GM23248 (cell line): ENCODE measurements at regions not wholly inside any gene's neighbourhood (a gene's known extent, or its start where the extent isn't known, plus 50 kb on each side); places are given as distances from the start of the nearest gene placed in this dataset.

ENCODE experiments used
- DNase-seq: peaks from one replicate; pipeline ENCODE4 v3.0.0-alpha.2; 2015
- H2AFZ ChIP-seq: fragments of 200-600 bp; sonication (generic); 2 replicates; pipeline ENCODE4 v1.6.1; 2016; ENCODE audit warnings: antibody characterized with exemption
- H3F3A ChIP-seq: fragments of 200-600 bp; sonication (generic); 2 replicates; pipeline ENCODE4 v1.6.1; 2016; ENCODE audit warnings: mild to moderate bottlenecking, antibody characterized with exemption, mixed run types; ENCODE audit not compliant: insufficient read depth
- H3K27ac ChIP-seq: fragments of 200-600 bp; sonication (generic); 2 replicates; pipeline ENCODE4 v1.5.1; 2016; ENCODE audit warnings: mild to moderate bottlenecking
- H3K27me3 ChIP-seq: fragments of 200-600 bp; sonication (generic); replicated peaks from 2 replicates; pipeline ENCODE4 v1.6.1; 2016; ENCODE audit warnings: mild to moderate bottlenecking; ENCODE audit not compliant: insufficient read depth
- H3K36me3 ChIP-seq: fragments of 200-600 bp; sonication (generic); 2 replicates; pipeline ENCODE4 v1.6.1; 2016; ENCODE audit warnings: low read depth, mild to moderate bottlenecking
- H3K4me1 ChIP-seq: fragments of 200-600 bp; sonication (generic); 2 replicates; pipeline ENCODE4 v1.6.1; 2016; ENCODE audit warnings: mild to moderate bottlenecking; ENCODE audit not compliant: insufficient read depth
- H3K4me2 ChIP-seq: fragments of 200-600 bp; sonication (generic); one replicate; pipeline ENCODE4 v1.6.1; 2016; ENCODE audit warnings: mild to moderate bottlenecking; ENCODE audit not compliant: unreplicated experiment
- H3K4me3 ChIP-seq: fragments of 200-600 bp; sonication (generic); 2 replicates; pipeline ENCODE4 v1.5.1; 2016; ENCODE audit warnings: mild to moderate bottlenecking
- H3K79me2 ChIP-seq: fragments of 200-600 bp; sonication (generic); 2 replicates; pipeline ENCODE4 v1.6.1; 2016; ENCODE audit warnings: mild to moderate bottlenecking; ENCODE audit not compliant: insufficient read depth
- H3K9ac ChIP-seq: fragments of 200-600 bp; sonication (generic); 2 replicates; pipeline ENCODE4 v1.6.1; 2016; ENCODE audit warnings: mild to moderate bottlenecking
- H3K9me2 ChIP-seq: fragments of 200-600 bp; sonication (generic); 2 replicates; pipeline ENCODE4 v1.6.1; 2016; ENCODE audit warnings: mixed run types, mild to moderate bottlenecking, moderate library complexity; ENCODE audit not compliant: insufficient read depth
- H3K9me3 ChIP-seq: fragments of 200-600 bp; sonication (generic); one replicate; pipeline ENCODE4 v1.6.1; 2017; ENCODE audit warnings: low read depth
- H4K20me1 ChIP-seq: fragments of 200-600 bp; sonication (generic); 2 replicates; pipeline ENCODE4 v1.6.0; 2016; ENCODE audit not compliant: insufficient read depth
- EZH2 ChIP-seq: fragments of 200-600 bp; sonication (generic); IDR thresholded peaks from 2 replicates; pipeline ENCODE4 v1.6.1; 2018; ENCODE audit warnings: antibody characterized with exemption, mild to moderate bottlenecking; ENCODE audit not compliant: insufficient read depth, poor library complexity, severe bottlenecking
- EZH2phosphoT487 ChIP-seq: fragments of 200-600 bp; sonication (generic); IDR thresholded peaks from 2 replicates; pipeline ENCODE4 v1.6.1; 2018; ENCODE audit warnings: antibody characterized with exemption, moderate library complexity, mild to moderate bottlenecking, low read depth; ENCODE audit not compliant: insufficient read depth
- WGBS, 2 experiments: methylation state at CpG; one replicate each; pipeline ENCODE4 v1.1.6; 2015 to 2017; ENCODE audit warnings: low lambda C conversion rate in 2 of 2, low coverage in 1 of 2; ENCODE audit errors: missing lambda C conversion rate in 2 of 2; 5-methylcytosine and 5-hydroxymethylcytosine counted together
- in situ Hi-C: fragments of 300-500 bp; cut with MboI; formaldehyde crosslinking; loops from 2 replicates; pipeline ENCODE4 v1.15.0; 2020

GRCh38 chr7:3230908-3231307 is 70.1 kb upstream of the SDK1 start:
- Histone ChIP-seq H3K79me2 (no peaks in the 10 kb centered on the region), H4K20me1 (no peaks in the 10 kb centered on the region), H3K4me2 (no peak overlapping the region), H3F3A (no peaks in the 10 kb centered on the region), H3K36me3 (no peaks in the 10 kb centered on the region), H3K9me2 (no peaks in the 10 kb centered on the region), H3K27me3 (no peaks in the 10 kb centered on the region), H3K27ac (no peak overlapping the region), H3K9ac (no peak overlapping the region), H3K4me3 (no peak overlapping the region), H2AFZ (no peak overlapping the region), H3K4me1 (no peaks in the 10 kb centered on the region), H3K9me3 (no peaks in the 10 kb centered on the region)
- TF ChIP-seq EZH2: no peak
- TF ChIP-seq EZH2phosphoT487: no peak
- DNase-seq: no peak
- in situ Hi-C loops: no loop called here
- 70 to 74% methylated on average over 10 of the region's 10 CpGs for WGBS, 2 experiments

DNA sequence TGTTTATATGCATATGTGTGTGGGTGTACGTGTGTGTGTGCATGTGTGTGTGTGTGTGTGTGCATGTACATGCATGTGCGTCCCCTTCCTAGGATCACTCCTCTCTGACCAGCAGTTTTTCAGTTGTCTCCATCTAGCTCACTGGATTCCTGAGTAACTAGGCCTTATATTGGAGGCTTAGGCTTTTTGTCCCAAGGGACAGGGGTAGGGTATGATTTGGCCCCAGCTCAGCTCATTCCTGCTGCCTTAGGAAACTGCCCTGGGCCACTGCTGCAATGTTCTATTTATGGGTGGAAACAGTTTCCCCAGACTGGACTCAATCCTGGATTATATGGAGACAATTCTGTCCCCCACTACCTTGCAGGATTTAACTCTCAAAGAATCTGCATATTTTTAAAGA is 68.8 kb upstream of the SDK1 start:
- no peaks in the 10 kb centered on the region for H3K36me3 ChIP-seq
- H3K9ac ChIP-seq: no peak overlapping the region
- no peaks in the 10 kb centered on the region for H4K20me1 ChIP-seq
- no peaks in the 10 kb centered on the region for H3K27me3 ChIP-seq
- no peak overlapping the region for H3K4me3 ChIP-seq
- no peaks in the 10 kb centered on the region for H3F3A ChIP-seq
- no peaks in the 10 kb centered on the region for H3K9me2 ChIP-seq
- no peak overlapping the region for H3K27ac ChIP-seq
- no peak overlapping the region for H2AFZ ChIP-seq
- no peaks in the 10 kb centered on the region for H3K9me3 ChIP-seq
- H3K4me2 ChIP-seq: no peak overlapping the region
- H3K4me1 ChIP-seq: no peaks in the 10 kb centered on the region
- no peak for DNase-seq
- WGBS, 2 experiments: 64 to 65% methylated on average over 2 of the region's 2 CpGs
- no peaks in the 10 kb centered on the region for H3K79me2 ChIP-seq
- in situ Hi-C loops: no loop called here
- TF ChIP-seq EZH2phosphoT487: no peak
- TF ChIP-seq EZH2: no peak

- Histone ChIP-seq H3K27me3 (no peaks in the 10 kb centered on the region), H2AFZ (no peak overlapping the region), H3K36me3 (no peaks in the 10 kb centered on the region), H3K27ac (no peak overlapping the region), H3F3A (no peaks in the 10 kb centered on the region), H3K9me3 (no peaks in the 10 kb centered on the region), H3K4me2 (no peak overlapping the region), H4K20me1 (no peaks in the 10 kb centered on the region), H3K4me1 (no peaks in the 10 kb centered on the region), H3K9me2 (no peaks in the 10 kb centered on the region), H3K79me2 (no peaks in the 10 kb centered on the region), H3K4me3 (no peak overlapping the region), H3K9ac (no peak overlapping the region)
- TF ChIP-seq EZH2phosphoT487: no peak
- no peak for TF ChIP-seq EZH2
- in situ Hi-C loops: no loop called here
- DNase-seq: no peak
- 73 to 81% methylated on average over 7 of the region's 7 CpGs for WGBS, 2 experiments
Measured at GRCh38 chr7:3233301-3233700, 67.8 kb upstream of the SDK1 start.

DNA sequence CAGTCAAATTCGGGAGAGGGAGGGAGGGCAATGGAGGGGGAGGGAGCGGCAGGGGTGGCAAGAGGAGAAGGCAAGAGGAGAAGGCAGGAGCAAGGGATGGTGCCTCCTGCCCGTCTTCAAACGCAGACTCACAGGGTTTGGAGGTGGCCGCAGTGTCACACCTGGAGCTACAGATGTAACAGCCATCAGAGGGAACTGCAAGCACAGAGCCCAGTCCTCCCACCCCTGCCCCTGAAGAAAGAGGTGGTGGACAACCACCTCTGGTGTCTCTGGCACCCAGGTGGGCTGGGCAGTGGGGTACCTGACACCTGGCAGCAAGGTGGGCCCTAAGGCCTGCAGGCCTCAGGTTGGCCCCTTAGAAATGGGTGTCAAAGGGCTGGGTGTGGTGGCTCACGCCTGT is 67.0 kb upstream of the SDK1 start:
- TF ChIP-seq EZH2 (no peak), EZH2phosphoT487 (no peak)
- H3K4me3 ChIP-seq: no peak overlapping the region
- no peak overlapping the region for H3K4me2 ChIP-seq
- H4K20me1 ChIP-seq: no peaks in the 10 kb centered on the region
- no peaks in the 10 kb centered on the region for H3K79me2 ChIP-seq
- no peaks in the 10 kb centered on the region for H3K36me3 ChIP-seq
- no peaks in the 10 kb centered on the region for H3F3A ChIP-seq
- WGBS, 2 experiments: 55 to 65% methylated on average over 4 to 6 of the region's 6 CpGs
- H3K9me2 ChIP-seq: no peaks in the 10 kb centered on the region
- H3K27me3 ChIP-seq: no peaks in the 10 kb centered on the region
- no peaks in the 10 kb centered on the region for H3K4me1 ChIP-seq
- in situ Hi-C loops: no loop called here
- no peak overlapping the region for H3K27ac ChIP-seq
- H3K9ac ChIP-seq: no peak overlapping the region
- no peaks in the 10 kb centered on the region for H3K9me3 ChIP-seq
- H2AFZ ChIP-seq: no peak overlapping the region
- DNase-seq: no peak

DNA sequence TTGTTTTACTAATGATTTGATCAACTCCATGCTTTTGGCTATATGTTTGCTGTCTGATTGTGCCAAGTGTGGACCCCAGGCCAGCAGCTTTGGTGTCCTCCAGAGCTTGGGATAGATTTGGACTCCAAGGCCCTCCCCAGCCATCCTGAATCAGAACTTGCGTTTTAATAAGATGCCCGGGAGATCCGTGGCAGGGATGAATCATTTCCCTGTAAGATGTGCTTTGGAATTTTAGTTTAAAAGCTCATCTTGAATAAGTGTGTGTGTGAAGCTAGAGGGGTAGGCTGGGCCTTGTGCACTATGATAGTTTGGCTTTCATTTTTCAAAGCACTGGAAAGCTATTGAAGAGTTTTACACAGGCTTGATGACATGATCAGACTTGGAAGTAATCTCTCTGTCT is 66.2 kb upstream of the SDK1 start:
- Histone ChIP-seq H4K20me1 (no peaks in the 10 kb centered on the region), H3K4me2 (no peak overlapping the region), H3F3A (no peaks in the 10 kb centered on the region), H3K9me3 (no peaks in the 10 kb centered on the region), H3K79me2 (no peaks in the 10 kb centered on the region), H3K36me3 (no peaks in the 10 kb centered on the region), H3K4me1 (no peaks in the 10 kb centered on the region), H3K9ac (no peak overlapping the region), H3K27ac (no peak overlapping the region), H3K4me3 (no peak overlapping the region), H2AFZ (no peak overlapping the region), H3K9me2 (no peaks in the 10 kb centered on the region), H3K27me3 (no peaks in the 10 kb centered on the region)
- no peak for DNase-seq
- TF ChIP-seq EZH2 (no peak), EZH2phosphoT487 (no peak)
- in situ Hi-C loops: no loop called here
- 56 to 73% methylated on average over 3 of the region's 3 CpGs for WGBS, 2 experiments
